ENCODE measurements at regions not wholly inside any gene's neighbourhood (a gene's known extent, or its start where the extent isn't known, plus 50 kb on each side); places are given as distances from the start of the nearest gene placed in this dataset.
"Not testable (repeated sequence)": the region's sequence is repeated elsewhere in the genome, so short reads cannot be mapped to it uniquely, and the experiment has no call there.

DNA sequence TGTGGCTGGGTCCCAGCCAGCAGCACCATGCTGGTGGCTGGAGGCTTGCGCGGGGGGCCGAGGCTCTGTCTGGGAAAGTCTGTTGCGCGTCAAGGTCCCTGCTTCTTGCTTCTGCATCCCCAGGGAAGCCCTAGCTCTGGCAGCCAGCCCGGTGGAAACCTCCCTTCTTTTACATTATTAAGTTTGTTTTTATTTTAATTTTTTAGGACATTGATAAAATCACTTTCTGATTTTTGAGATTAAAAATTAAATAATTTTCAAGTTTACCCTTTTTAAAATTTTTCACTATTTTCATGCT is 81.6 kb downstream of the TRIM51G start:
- intact Hi-C loops (cut with DNase I); DNase-seq (ENCODE audit: low spot score): not testable (repeated sequence)

DNA sequence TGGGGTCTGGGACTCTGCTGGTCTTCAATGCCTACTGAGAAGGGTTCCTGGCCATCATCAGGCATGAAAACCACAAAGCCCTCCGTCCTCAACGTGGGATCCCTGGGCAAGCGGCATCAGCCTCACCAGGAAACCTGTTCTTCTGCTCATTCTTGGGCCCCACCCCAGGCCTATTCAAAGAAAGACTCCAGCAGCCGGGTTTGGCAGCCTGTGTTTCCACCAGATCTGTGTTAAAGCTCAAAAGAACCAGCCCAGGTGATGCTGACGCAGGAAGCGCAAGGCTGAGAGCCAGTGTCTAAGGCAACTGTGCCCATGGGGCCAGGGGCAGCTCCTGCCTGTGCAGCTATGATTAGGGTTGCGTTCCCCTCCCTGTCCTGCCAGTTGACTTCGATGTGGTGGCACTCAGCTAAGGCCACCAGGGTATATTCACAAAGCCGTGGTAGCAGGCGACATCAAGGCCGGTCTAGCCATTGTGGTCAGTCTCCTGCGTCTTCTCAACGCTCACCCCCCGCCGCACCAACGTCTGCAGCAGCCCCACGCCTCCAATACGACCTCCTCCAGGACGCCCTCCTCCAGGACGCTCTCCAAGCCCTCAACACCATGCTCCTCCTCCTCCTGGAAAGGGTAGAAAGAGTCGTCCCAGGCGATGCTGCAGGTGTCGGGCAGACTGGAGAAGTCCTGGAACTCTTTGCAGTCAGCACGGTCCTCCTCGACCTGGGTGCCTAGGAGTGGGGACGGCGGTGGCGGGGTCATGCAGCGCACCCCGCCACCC is 82.1 kb downstream of the TRIM51G start:
- intact Hi-C loops (cut with DNase I) = not testable (repeated sequence)
- peak; percentile 66 for DNase-seq (ENCODE audit: low spot score)

DNA sequence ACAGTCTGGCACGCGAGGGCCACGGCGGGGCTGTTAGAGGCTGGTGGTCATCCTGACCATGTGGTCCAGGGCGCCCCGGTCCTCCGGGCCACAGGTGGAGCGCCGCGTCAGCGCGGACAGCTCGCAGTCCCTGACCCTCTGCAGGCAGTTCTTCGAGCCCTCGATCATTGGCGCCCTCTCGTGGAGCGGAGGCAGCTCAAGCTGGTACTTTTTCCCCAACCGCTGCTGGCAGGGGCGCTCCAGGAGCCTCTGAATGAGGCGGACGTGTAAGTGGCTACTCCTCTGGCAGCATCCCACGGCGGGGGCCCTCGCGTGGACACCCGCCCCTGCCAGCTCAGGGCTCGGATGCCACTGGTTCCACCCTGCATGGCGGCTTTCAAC is 82.9 kb downstream of the TRIM51G start:
- intact Hi-C loops (cut with DNase I); DNase-seq (ENCODE audit: low spot score): not testable (repeated sequence)

DNA sequence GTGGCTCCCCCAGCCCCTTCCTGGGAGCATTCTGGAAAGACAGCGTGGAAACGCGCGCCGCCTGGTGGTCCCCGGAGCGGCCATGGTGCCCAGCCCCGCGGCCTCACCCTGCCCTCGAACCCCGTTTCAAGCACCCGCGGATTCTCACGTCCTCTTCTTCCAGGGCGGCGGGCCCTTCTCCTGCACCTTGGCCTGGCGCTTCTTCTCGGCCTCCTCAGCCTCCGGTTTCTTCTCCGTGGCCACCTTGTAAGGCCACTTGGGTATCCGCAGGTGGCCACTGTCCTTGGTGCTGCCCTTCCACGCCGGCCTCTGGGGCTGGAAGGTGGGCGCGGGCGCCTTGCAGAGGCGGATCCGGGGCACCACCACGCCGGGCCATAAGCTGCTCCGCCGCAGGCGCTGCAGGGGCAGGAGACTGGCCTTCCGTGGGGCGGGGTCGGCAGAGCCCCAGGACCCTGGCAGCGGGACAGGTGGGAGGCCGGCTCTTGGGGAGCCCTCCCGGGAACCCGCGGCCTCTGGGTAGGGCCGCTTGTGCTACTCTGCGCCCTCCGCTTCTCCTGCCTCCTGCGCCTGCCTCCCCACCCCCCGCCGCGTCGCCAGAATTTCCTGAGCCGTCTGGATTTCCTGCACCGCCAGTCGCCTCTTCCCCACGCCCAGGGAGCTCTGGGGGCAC is 83.4 kb downstream of the TRIM51G start:
- peak; percentile 65 for DNase-seq (ENCODE audit: low spot score)
- intact Hi-C loops (cut with DNase I) = no loop called here

DNA sequence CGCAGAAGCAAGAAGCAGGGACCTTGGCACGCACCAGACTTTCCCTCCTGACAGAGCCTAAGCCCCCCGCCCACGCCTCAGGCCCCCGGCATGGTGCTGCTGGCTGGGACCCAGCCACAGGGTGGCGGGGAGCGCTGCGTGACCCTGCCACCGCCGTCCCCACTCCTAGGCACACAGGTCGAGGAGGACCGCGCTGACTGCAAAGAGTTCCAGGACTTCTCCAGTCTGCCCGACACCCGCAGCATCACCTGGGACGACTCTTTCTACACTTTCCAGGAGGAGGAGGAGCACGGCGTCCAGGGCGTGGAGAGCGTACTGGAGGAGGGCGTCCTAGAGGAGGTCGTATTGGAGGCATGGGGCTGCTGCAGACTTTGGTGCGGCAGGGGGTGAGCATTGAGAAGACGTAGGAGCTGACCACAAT is 103.7 kb downstream of the TRIM51G start:
- intact Hi-C loops (cut with DNase I) = no loop called here
- no peak for DNase-seq (ENCODE audit: low spot score)

DNA sequence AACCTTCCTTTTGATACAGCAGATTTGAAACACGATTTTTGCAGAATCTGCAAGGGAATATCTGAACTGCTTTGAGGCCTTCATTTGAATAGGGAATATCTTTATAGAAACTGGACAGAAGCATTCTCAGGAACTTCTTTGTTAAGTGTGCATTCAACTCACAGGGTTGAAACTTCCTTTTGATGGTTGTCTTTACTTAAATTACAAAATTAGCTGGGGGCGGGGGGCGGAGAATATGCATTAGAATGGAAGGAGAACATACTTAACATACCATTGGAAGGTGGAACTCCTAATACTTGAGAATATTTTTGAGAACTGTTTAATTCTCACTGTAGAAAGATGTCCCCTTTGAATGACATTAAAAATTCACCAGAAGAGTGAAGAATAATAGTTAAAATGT is 104.4 kb downstream of the TRIM51G start:
- intact Hi-C loops (cut with DNase I) = no loop called here
- no peak for DNase-seq (ENCODE audit: low spot score)
